RWPE2 (cell line): ENCODE measurements at regions not wholly inside any gene's neighbourhood (a gene's known extent, or its start where the extent isn't known, plus 50 kb on each side); places are given as distances from the start of the nearest gene placed in this dataset.

Experiments used
- ATAC-seq: fragments of 200-7000 bp; cut with Tn5 transposase; 3 replicates; pipeline ENCODE4 v1.9.1; 2021; ENCODE audit warnings: low read depth
- DNase-seq: peaks from one replicate; pipeline ENCODE4 v3.0.0-alpha.2; 2020; ENCODE audit warnings: low spot score
- H3K27ac ChIP-seq: fragments of 450-650 bp; 2 replicates; pipeline ENCODE4 v1.5.1; 2017; ENCODE audit warnings: mild to moderate bottlenecking; ENCODE audit not compliant: poor library complexity, severe bottlenecking
- H3K27me3 ChIP-seq: fragments of 250-450 bp; sonication (Bioruptor Pico); 2 replicates; pipeline ENCODE4 v1.5.1; 2021; ENCODE audit warnings: mild to moderate bottlenecking, moderate library complexity; ENCODE audit not compliant: insufficient read depth, poor library complexity, severe bottlenecking
- H3K36me3 ChIP-seq: fragments of 250-450 bp; sonication (Bioruptor Pico); 2 replicates; pipeline ENCODE4 v1.5.1; 2020; ENCODE audit warnings: low read depth, mild to moderate bottlenecking, moderate library complexity
- H3K4me1 ChIP-seq: fragments of 250-450 bp; sonication (Bioruptor Pico); 2 replicates; pipeline ENCODE4 v1.5.1; 2021; ENCODE audit warnings: mild to moderate bottlenecking, moderate library complexity; ENCODE audit not compliant: insufficient read depth, poor library complexity, severe bottlenecking
- H3K4me3 ChIP-seq: fragments of 250-450 bp; sonication (Bioruptor Pico); 2 replicates; pipeline ENCODE4 v1.5.1; 2021; ENCODE audit warnings: mild to moderate bottlenecking, moderate library complexity; ENCODE audit not compliant: severe bottlenecking
- H3K9me3 ChIP-seq: fragments of 250-450 bp; sonication (Bioruptor Pico); 2 replicates; pipeline ENCODE4 v1.5.1; 2021; ENCODE audit warnings: mild to moderate bottlenecking, moderate library complexity; ENCODE audit not compliant: severe bottlenecking
- TF ChIP-seq, protein P1 (sequence below): fragments of 450-650 bp; IDR thresholded peaks from one replicate; pipeline ENCODE4 v1.5.1; 2017; ENCODE audit warnings: mild to moderate bottlenecking, moderate library complexity; ENCODE audit not compliant: poor library complexity, severe bottlenecking

DNA sequence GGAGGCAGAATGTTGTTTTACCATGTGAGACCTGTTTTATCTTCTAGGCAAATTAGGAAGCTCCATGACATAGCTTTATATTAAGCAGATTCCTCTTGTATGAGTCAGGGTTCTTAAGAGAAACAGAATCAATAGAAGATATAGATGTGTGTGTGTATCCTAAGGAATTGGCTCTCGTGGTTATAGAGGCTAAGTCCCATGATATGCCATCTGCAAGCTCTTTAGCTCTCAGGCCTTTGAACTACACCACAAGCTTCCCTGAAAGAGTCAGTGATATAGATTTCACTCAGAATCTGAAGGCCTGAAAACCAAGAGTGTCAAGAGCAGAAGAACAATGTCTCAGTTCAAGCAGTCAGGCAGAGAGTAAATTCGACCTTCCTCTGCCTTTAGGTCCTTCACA lies 365.8 kb upstream of the ZNF608 start:
- Histone ChIP-seq H3K9me3 (no peaks in the 10 kb centered on the region), H3K27me3 (no peaks in the 10 kb centered on the region), H3K36me3 (no peaks in the 10 kb centered on the region), H3K4me1 (no peaks in the 10 kb centered on the region), H3K4me3 (no peak overlapping the region), H3K27ac (no peak overlapping the region)
- ATAC-seq = peak; percentile 61; the same call in 2 of the 3 replicates
- TF ChIP-seq, protein P1, sequence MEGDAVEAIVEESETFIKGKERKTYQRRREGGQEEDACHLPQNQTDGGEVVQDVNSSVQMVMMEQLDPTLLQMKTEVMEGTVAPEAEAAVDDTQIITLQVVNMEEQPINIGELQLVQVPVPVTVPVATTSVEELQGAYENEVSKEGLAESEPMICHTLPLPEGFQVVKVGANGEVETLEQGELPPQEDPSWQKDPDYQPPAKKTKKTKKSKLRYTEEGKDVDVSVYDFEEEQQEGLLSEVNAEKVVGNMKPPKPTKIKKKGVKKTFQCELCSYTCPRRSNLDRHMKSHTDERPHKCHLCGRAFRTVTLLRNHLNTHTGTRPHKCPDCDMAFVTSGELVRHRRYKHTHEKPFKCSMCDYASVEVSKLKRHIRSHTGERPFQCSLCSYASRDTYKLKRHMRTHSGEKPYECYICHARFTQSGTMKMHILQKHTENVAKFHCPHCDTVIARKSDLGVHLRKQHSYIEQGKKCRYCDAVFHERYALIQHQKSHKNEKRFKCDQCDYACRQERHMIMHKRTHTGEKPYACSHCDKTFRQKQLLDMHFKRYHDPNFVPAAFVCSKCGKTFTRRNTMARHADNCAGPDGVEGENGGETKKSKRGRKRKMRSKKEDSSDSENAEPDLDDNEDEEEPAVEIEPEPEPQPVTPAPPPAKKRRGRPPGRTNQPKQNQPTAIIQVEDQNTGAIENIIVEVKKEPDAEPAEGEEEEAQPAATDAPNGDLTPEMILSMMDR = no peak
- no peak for DNase-seq

DNA sequence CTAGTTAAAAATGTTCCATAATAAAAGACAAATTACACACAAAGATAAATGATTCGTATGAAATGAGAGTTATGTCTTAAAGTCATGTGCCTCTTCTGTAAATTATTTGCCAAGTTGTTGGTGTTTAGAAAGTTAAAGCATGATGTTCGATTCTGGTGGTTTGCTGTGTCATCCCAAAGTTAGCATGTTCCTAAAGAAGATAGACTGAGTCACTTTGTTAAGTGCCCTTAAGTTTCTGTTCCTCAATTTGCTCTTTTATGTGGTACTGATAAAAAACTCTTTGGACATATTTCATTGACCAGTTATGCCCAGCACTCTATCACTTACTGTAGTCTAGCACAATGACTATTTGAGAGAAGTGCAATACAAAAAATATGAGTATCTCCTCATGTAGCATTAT lies 366.9 kb upstream of the ZNF608 start:
- no peak for ATAC-seq
- Histone ChIP-seq H3K9me3 (no peaks in the 10 kb centered on the region), H3K36me3 (no peaks in the 10 kb centered on the region), H3K4me1 (no peaks in the 10 kb centered on the region), H3K27ac (no peak overlapping the region), H3K4me3 (no peak overlapping the region), H3K27me3 (no peaks in the 10 kb centered on the region)
- no peak for DNase-seq
- TF ChIP-seq, protein P1 = no peak

DNA sequence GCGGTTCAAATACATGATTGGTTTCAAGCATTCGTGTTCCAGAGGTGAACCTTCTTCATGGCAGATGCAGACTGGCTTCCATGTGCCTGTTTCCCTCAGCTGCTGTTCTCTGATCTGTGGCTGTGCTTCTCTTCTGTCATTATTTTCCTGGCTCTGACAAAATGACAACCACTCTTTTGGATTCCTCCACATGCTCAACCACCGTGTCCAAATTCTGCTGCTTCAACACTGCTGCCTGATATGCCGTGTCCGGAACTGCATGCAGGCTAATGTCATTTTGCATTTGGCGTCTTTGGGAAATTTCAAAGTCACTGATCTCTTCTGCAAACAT lies 368.7 kb upstream of the ZNF608 start:
- ATAC-seq (no peak), DNase-seq (no peak)
- Histone ChIP-seq H3K4me1 (no peaks in the 10 kb centered on the region), H3K9me3 (no peaks in the 10 kb centered on the region), H3K36me3 (no peaks in the 10 kb centered on the region), H3K4me3 (no peak overlapping the region), H3K27ac (no peak overlapping the region), H3K27me3 (no peaks in the 10 kb centered on the region)
- TF ChIP-seq, protein P1 = no peak

DNA sequence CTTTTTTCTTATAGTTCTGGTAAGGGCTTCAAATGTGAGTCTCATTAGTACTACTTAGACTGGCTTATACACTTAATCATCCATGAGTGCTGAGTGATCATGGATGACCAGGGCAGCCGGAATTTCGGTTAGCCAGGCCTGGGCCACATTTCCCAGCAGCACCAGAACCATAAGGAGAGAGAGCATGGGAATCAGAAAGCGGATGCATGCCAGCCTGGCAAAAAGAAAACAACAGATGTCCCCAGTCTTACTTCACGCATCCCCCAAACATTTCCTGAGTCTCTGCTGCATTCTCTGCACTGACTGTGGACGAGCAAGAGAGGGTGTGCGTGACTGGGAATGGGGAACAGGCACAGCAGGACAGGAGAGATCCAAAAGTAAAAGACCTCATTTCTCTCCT lies 371.1 kb upstream of the ZNF608 start:
- Histone ChIP-seq H3K4me1 (no peaks in the 10 kb centered on the region), H3K36me3 (no peaks in the 10 kb centered on the region), H3K4me3 (no peak overlapping the region), H3K27ac (no peak overlapping the region), H3K27me3 (no peaks in the 10 kb centered on the region), H3K9me3 (no peaks in the 10 kb centered on the region)
- DNase-seq (no peak), ATAC-seq (no peak)
- TF ChIP-seq, protein P1 = no peak

DNA sequence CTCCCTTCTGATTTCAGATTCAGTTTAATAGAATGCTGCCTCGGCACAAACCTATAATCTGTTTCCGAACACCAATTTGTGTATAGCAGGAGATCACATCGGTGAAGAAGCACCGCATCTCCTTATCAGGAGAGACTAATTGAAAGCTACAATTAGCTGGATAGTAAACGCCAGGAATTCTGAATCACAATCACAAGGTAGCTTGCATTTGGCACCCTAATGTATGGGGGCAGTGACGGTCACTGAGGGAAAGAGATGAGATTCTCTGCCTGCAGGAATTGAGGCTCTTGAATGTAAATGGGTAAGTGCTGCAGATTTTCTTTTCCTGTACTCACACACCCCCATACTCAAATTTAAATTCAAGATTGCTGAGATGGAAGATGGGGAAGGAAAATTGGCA lies 373.6 kb upstream of the ZNF608 start:
- no peaks in the 10 kb centered on the region for H3K27me3 ChIP-seq
- no peaks in the 10 kb centered on the region for H3K36me3 ChIP-seq
- TF ChIP-seq, protein P1 = no peak
- H3K9me3 ChIP-seq = no peaks in the 10 kb centered on the region
- no peak overlapping the region for H3K4me3 ChIP-seq
- DNase-seq (no peak), ATAC-seq (no peak)
- no peaks in the 10 kb centered on the region for H3K4me1 ChIP-seq
- no peak overlapping the region for H3K27ac ChIP-seq
